ENCODE measurements at regions not wholly inside any gene's neighbourhood (a gene's known extent, or its start where the extent isn't known, plus 50 kb on each side); places are given as distances from the start of the nearest gene placed in this dataset.
A peak's percentile ranks its signal among the peaks of the same experiment; 100 is the strongest.

GRCh38 chr3:67863869-67864268 is 209.5 kb upstream of the SUCLG2 start:
- peak in 1 of 2 experiments; percentile 31 for DNase-seq

GRCh38 chr3:67860429-67860828 is 206.0 kb upstream of the SUCLG2 start:
- peak in 1 of 2 experiments; percentile 21 for DNase-seq

GRCh38 chr3:67858492-67858891 is 204.1 kb upstream of the SUCLG2 start:
- DNase-seq = no peak

GRCh38 chr3:67856718-67857117 is 202.3 kb upstream of the SUCLG2 start:
- no peak for DNase-seq

- DNase-seq = peak; percentile 59 to 63
Measured at GRCh38 chr3:67854663-67855062, 200.3 kb upstream of the SUCLG2 start.

- DNase-seq = no peak
Measured at GRCh38 chr3:67853520-67853919, 199.1 kb upstream of the SUCLG2 start.

- DNase-seq = no peak
Measured at GRCh38 chr3:67848299-67848698, 193.9 kb upstream of the SUCLG2 start.

GRCh38 chr3:67846166-67846565 is 191.8 kb upstream of the SUCLG2 start:
- no peak for DNase-seq

GRCh38 chr3:67832817-67833216 is 178.4 kb upstream of the SUCLG2 start:
- DNase-seq = no peak

GRCh38 chr3:67831262-67831661 is 176.8 kb upstream of the SUCLG2 start:
- no peak for DNase-seq

- no peak for DNase-seq
Measured at GRCh38 chr3:67828486-67829010, 174.1 kb upstream of the SUCLG2 start.

- no peak for DNase-seq
Measured at GRCh38 chr3:67821135-67821534, 166.7 kb upstream of the SUCLG2 start.

- peak in 1 of 2 experiments; percentile 51 for DNase-seq
Measured at GRCh38 chr3:67819447-67819846, 165.0 kb upstream of the SUCLG2 start.

- no peak for DNase-seq
Measured at GRCh38 chr3:67809370-67809935, 155.0 kb upstream of the SUCLG2 start.

GRCh38 chr3:67808906-67809305 is 154.5 kb upstream of the SUCLG2 start:
- no peak for DNase-seq

GRCh38 chr3:67804578-67804977 is 150.2 kb upstream of the SUCLG2 start:
- no peak for DNase-seq

- no peak for DNase-seq
Measured at GRCh38 chr3:67804089-67804488, 149.7 kb upstream of the SUCLG2 start.

GRCh38 chr3:67798412-67798811 is 144.0 kb upstream of the SUCLG2 start:
- DNase-seq = peak in 1 of 2 experiments; percentile 2

GRCh38 chr3:67791620-67792019 is 137.2 kb upstream of the SUCLG2 start:
- no peak for DNase-seq

GRCh38 chr3:67790043-67790442 is 135.6 kb upstream of the SUCLG2 start:
- DNase-seq = peak; percentile 5 to 30

GRCh38 chr3:67788396-67788795 is 134.0 kb upstream of the SUCLG2 start:
- DNase-seq = no peak

GRCh38 chr3:67783281-67784250 is 129.2 kb upstream of the SUCLG2 start:
- DNase-seq = no peak

GRCh38 chr3:67781871-67782270 is 127.5 kb upstream of the SUCLG2 start:
- no peak for DNase-seq

- no peak for DNase-seq
Measured at GRCh38 chr3:67781218-67781617, 126.8 kb upstream of the SUCLG2 start.

Measured in NCI-H526 (cell line).